ENCODE measurements at regions not wholly inside any gene's neighbourhood (a gene's known extent, or its start where the extent isn't known, plus 50 kb on each side); places are given as distances from the start of the nearest gene placed in this dataset.

- no peak for DNase-seq
Observed at GRCh38 chr1:194194724-194195123, 1008.3 kb upstream of the B3GALT2 start.

- DNase-seq: no peak
Observed at GRCh38 chr1:194184974-194185373, 998.6 kb upstream of the B3GALT2 start.

- DNase-seq: no peak
Observed at GRCh38 chr1:194184425-194184824, 998.0 kb upstream of the B3GALT2 start.

GRCh38 chr1:194181845-194182244 lies 995.4 kb upstream of the B3GALT2 start:
- DNase-seq: no peak

DNA sequence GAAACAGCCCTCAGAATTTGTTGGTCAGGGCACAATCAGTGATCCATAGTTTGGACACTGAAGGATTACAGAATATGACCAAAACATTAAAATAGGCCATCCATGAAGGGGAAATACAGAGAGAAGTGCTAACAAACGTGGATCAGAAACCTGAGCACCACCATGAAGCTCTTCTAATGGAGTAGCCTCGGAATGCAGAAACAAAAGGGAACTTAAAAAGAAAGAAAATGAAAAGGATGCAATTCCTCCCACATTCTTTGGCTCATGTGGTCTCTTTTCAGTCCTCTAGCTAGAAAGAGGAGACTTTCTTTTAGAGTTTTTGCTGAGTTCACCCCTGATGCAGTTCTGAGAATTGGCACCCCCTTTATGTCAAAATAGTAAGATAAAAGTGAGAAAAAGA lies 989.8 kb upstream of the B3GALT2 start:
- no peak for DNase-seq

GRCh38 chr1:194175251-194175650 lies 988.8 kb upstream of the B3GALT2 start:
- DNase-seq: no peak

GRCh38 chr1:194174528-194174927 lies 988.1 kb upstream of the B3GALT2 start:
- DNase-seq: no peak

GRCh38 chr1:194171596-194171995 lies 985.2 kb upstream of the B3GALT2 start:
- DNase-seq: no peak

DNA sequence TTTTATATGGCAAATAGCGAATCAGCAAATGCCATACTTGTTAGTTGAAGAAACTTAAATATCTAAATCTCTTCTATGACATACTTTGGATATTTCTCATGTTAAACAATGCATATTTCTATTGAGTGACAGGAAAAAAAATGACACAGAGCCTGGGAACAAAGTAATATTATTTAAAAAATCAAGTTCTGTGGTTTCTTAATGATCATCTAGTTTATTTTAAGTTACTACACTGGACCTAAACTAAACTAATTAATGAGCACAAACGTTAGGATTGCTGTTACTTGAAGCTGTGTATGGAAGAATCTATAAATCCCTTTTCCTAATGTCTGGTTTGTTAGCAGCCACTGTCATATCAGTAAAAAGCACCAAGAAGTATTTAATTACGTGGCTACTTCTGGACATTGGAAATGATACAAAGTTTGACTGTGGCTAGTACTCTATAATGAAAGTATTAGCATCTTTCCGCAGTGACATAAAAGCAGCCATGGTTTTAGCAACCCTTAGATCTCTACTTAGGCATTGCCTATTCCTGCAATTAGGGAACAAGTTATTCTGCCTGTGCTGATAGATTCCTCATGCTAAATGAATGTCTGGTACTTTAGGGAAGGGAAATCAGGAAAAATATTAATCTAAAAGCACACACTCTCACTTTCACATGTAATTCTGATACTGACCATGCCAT lies 981.7 kb upstream of the B3GALT2 start:
- no peak for DNase-seq

DNA sequence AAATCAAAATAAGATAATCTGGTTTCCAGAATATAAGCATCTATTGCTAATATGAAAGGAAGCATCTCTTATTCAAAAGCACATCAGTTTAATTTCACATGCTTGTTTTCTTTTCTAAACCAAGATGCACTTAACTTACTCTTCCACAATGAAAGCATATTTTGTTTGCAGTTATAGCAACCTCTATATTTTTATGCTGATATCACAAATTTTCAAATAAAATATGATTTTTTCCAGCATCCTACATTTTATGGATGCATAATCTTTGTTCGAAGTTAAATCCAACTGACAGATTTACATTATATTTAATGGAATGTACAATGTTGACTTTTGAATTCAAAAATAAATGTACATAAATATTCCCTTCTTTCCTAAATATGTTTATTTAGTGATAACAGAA lies 978.3 kb upstream of the B3GALT2 start:
- no peak for DNase-seq

DNA sequence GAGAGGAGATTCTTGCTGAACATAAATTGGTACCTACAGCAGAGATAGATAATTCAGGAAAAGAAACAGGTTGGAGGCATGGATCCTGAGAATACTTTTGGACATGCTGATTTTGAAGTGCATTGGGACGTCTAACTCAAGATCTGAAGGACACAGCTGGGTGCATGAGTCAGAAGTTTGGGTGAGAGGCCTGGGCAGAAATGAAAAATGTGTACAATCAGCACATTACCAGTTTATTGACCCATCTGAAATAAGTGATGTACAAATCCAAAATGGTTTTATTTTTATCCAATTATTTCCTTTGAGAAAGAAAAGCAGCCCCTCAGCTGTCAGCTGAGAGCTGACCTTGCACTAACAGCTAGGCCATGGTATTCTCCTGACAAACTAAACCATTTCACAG lies 975.2 kb upstream of the B3GALT2 start:
- no peak for DNase-seq

DNA sequence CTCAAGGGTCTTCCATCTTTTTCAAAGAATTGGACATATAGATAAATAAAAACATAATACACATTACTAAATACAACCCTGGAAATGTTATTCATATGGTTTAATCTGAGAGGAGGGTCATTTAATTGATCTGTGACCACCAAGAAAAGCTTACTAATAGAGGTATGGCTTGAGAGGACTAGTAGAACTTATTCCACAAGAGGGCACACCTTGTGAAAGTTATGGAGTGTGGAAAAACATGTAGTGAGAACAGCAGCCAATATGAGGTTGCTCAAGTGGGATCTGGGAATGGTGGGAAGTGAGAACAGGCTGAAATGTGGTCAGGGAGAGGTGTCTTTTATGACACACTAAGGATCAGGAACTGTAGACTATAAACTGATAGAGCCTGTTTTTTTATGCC lies 973.5 kb upstream of the B3GALT2 start:
- no peak for DNase-seq

DNA sequence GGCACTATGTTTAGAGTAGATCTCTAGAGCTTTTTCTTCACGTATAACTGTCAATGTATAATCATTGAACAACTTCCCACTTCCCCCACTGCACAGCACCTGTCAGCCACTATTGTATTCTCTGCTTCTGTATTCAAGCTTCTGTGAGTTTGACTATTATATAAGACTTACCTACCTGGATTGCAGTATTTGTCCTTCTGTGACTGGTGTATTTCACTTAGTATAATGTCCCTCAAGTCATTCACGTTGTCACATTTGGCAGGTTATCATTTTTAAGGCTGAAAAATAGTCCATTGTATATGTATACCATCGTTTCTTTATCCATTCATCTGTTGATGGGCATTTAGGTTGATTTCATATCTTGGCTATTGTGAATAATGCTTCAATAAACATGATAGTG lies 969.5 kb upstream of the B3GALT2 start:
- DNase-seq: no peak

- DNase-seq: no peak
Observed at GRCh38 chr1:194151056-194151455, 964.6 kb upstream of the B3GALT2 start.

DNA sequence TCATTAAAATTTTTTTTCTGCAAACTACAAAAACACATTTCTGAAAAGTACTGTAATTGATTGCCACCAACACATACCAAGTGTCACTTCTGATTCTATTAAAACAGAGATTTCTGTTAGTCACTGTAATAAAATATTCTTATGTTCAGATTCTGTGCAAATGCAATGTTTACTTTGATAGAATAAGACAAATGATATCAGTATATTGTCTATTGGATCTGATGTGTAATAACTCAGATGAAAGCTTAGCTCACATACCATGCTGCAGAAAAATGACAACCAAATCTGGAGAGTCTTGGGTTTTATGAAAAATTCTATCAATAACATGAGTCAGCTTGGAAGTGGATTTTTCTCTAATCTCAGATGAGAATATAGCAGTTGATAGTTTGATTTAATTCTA lies 963.8 kb upstream of the B3GALT2 start:
- DNase-seq: no peak

- DNase-seq: no peak
Observed at GRCh38 chr1:194133152-194133551, 946.7 kb upstream of the B3GALT2 start.

- no peak for DNase-seq
Observed at GRCh38 chr1:194118086-194118485, 931.7 kb upstream of the B3GALT2 start.

- no peak for DNase-seq
Observed at GRCh38 chr1:194117582-194117981, 931.2 kb upstream of the B3GALT2 start.

DNA sequence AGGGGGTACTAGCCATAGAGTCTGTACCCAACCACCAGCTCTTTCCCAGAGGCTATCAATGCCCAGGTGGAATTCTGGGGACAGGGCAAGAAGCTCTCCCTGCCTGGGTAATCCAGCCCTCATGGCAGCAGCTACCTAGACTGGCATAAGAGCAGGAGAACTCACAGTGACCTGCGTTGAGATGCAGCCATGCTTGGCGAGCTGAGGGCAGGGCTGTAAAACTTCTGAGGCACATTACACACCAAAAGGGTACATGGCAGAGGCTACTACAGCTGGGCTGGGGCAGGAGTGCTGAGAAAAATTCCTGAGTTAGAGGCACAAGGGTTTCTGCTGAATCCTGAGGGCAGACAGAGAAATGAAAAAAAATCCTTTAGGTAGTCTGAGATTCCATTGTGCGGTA lies 927.9 kb upstream of the B3GALT2 start:
- no peak for DNase-seq

GRCh38 chr1:194105381-194105780 lies 919.0 kb upstream of the B3GALT2 start:
- no peak for DNase-seq

GRCh38 chr1:194104247-194104844 lies 917.9 kb upstream of the B3GALT2 start:
- no peak for DNase-seq

DNA sequence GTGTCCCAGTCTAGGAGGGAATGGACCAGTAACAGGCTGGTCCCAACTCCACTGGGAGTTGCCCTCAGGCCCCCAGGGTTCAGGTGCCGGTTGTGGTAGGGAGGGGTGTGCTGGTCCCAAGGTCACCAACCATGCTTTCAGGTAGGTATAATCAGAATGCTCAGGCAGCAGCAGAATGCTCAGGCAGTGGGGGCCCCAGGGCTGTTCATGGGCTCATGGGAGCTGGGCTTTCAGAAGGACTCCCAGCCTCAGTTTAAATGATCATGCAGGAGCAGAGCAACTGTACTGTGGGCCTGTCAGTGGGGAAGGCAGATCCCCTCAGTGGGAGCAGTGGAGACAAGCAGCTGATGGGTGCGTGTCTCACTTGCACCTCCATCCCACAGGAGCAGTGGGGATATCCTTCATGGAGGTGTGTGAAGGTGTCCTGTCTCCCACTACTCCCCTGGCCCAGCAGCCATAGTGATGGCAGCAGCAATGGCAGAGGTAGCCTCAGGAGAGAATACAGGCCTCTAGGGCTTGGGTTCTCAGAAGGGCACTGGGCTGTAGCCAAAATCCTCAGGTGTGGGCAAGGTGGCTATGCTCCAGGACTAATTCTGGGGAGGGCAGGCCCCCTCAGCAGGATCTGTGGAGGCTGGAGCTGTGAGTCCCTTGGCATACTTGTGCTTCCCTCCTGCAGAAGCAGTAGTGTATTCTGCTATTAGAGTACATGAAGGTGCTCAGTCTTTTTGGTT lies 917.3 kb upstream of the B3GALT2 start:
- DNase-seq: no peak

DNA sequence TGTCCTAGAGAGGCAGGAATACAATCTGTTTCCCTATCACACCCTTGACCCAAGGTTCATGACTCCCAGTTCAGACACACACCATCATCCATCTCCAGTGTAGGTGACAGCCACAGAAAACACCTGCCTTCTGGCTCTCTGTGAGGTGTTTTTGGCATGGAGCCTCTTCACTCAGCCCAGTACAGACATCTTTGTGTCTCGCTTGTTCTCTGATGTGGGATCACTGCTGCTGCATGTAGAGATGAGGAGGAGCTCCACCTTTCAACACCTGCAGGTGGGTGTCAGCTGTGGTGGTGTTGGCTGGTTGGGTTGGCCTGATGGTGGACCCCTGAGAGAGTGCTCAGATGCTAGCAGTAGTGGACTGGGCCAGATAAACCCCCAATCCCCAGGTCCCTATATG lies 916.7 kb upstream of the B3GALT2 start:
- no peak for DNase-seq

Measured in amygdala (tissue), 56 donors.